A673 (cell line): ENCODE measurements at regions not wholly inside any gene's neighbourhood (a gene's known extent, or its start where the extent isn't known, plus 50 kb on each side); places are given as distances from the start of the nearest gene placed in this dataset.
A peak's percentile ranks its signal among the peaks of the same experiment; 100 is the strongest.

Experiments
- BruUV-seq: library from RNA; stranded (reverse); fragments of 400-500 nt; replicated peaks from 2 replicates; lab custom pipeline; 2021; lab: Mats Ljungman, UMichigan
- CTCF ChIA-PET: fragments of 300-600 bp; sonication (Branson Sonifier 250); formaldehyde crosslinking; loops from one replicate; lab custom pipeline; 2022; ENCODE audit warnings: antibody characterized with exemption; lab: Charles Lee
- POLR2A ChIA-PET: fragments of 300-600 bp; sonication (Branson Sonifier 250); formaldehyde crosslinking; loops from one replicate; lab custom pipeline; 2022; ENCODE audit warnings: antibody characterized with exemption; ENCODE audit not compliant: low non-redundant PET; lab: Charles Lee
- DNase-seq: peaks from one replicate; pipeline ENCODE4 v3.0.0-alpha.2; 2015; ENCODE audit warnings: low spot score
- H3K27ac ChIP-seq: fragments of 200-600 bp; sonication (generic); 2 replicates; pipeline ENCODE4 v1.5.1; 2016; ENCODE audit warnings: mixed run types, low read depth, mild to moderate bottlenecking, mixed read lengths, antibody characterized with exemption, low read length; ENCODE audit not compliant: poor library complexity, severe bottlenecking
- H3K27me3 ChIP-seq: fragments of 200-600 bp; sonication (generic); replicated peaks from 2 replicates; pipeline ENCODE4 v1.6.1; 2017; ENCODE audit warnings: mixed run types, low read depth, mild to moderate bottlenecking, mixed read lengths, antibody characterized with exemption, low read length; ENCODE audit not compliant: insufficient read depth, poor library complexity
- H3K36me3 ChIP-seq: fragments of 200-600 bp; sonication (generic); 2 replicates; pipeline ENCODE4 v1.6.1; 2016; ENCODE audit warnings: mixed run types, mild to moderate bottlenecking, mixed read lengths, antibody characterized with exemption, low read length; ENCODE audit not compliant: insufficient read depth, poor library complexity, severe bottlenecking
- H3K4me1 ChIP-seq: fragments of 200-600 bp; sonication (generic); 2 replicates; pipeline ENCODE4 v1.6.1; 2017; ENCODE audit warnings: mixed run types, mild to moderate bottlenecking, mixed read lengths, antibody characterized with exemption, low read length; ENCODE audit not compliant: insufficient read depth, poor library complexity, severe bottlenecking
- H3K4me3 ChIP-seq: fragments of 200-600 bp; sonication (generic); 2 replicates; pipeline ENCODE4 v1.5.1; 2016; ENCODE audit warnings: low read depth, mixed run types, mild to moderate bottlenecking, mixed read lengths, low read length; ENCODE audit not compliant: poor library complexity, severe bottlenecking
- H3K9me3 ChIP-seq: fragments of 200-600 bp; sonication (generic); 2 replicates; pipeline ENCODE4 v1.6.1; 2016; ENCODE audit warnings: mixed run types, low read depth, mild to moderate bottlenecking, mixed read lengths, antibody characterized with exemption, low read length; ENCODE audit not compliant: poor library complexity, severe bottlenecking
- CTCF ChIP-seq: fragments of 300-800, 200-600 bp; sonication (generic); conservative IDR thresholded peaks from 2 replicates; pipeline ENCODE4 v1.5.1; 2017; ENCODE audit warnings: low read depth, mild to moderate bottlenecking, antibody characterized with exemption, low read length, moderate library complexity, mixed read lengths
- EZH2 ChIP-seq: fragments of 200-600 bp; sonication (generic); IDR thresholded peaks from 2 replicates; pipeline ENCODE4 v1.6.1; 2017; ENCODE audit warnings: borderline replicate concordance, low read depth, mild to moderate bottlenecking, mixed read lengths, antibody characterized with exemption, low read length; ENCODE audit not compliant: poor library complexity, severe bottlenecking
- intact Hi-C: fragments of 100-400 bp; cut with micrococcal nuclease; formaldehyde crosslinking; loops from one replicate; pipeline ENCODE4 v1.10.0; 2022; ENCODE audit not compliant: unreplicated experiment

DNA sequence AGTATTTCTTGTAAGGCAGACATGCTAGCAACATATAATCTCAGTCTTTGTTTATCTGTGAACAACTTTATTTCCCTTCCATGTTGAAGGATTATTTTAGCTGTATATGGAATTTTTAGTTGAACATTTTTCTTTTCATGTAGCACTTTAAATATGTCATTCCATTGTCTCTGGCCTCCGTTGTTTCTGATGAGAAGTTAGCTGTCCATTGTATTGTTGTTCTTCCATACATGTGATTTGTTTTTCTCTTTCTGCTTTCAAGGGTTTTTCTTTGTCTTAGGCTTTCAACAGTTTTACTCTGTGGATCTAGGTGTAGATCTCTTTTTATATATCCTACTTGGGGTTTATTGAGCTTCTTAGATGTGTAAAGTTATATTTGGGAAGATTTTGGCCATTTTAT, 66.3 kb upstream of the COMTD1 start:
- TF ChIP-seq CTCF = no peak
- Histone ChIP-seq H3K9me3 (peaks cover 10% of the 10 kb centered on the region), H3K27ac (no peak overlapping the region), H3K4me3 (no peak overlapping the region), H3K27me3 (peaks cover 6% of the 10 kb centered on the region), H3K36me3 (no peaks in the 10 kb centered on the region), H3K4me1 (no peaks in the 10 kb centered on the region)
- intact Hi-C loops = no loop called here
- no TSS peak for BruUV-seq
- DNase-seq = no peak
- ChIA-PET CTCF (no interaction called here), POLR2A (no interaction called here)

- peaks cover 4% of the 10 kb centered on the region for H3K9me3 ChIP-seq
- BruUV-seq = no TSS peak
- peaks cover 49% of the 10 kb centered on the region for H3K27me3 ChIP-seq
- H3K27ac ChIP-seq = no peak overlapping the region
- TF ChIP-seq CTCF (no peak), EZH2 (no peak)
- no peak overlapping the region for H3K4me3 ChIP-seq
- POLR2A ChIA-PET = no interaction called here
- no peak for DNase-seq
- no peaks in the 10 kb centered on the region for H3K36me3 ChIP-seq
- H3K4me1 ChIP-seq = peaks cover 6% of the 10 kb centered on the region
- intact Hi-C loops = no loop called here
- CTCF ChIA-PET = no interaction called here
Measured at GRCh38 chr10:75297021-75297599, 61.4 kb upstream of the COMTD1 start.

GRCh38 chr10:75295868-75296441, 60.2 kb upstream of the COMTD1 start:
- no peak for TF ChIP-seq EZH2
- Histone ChIP-seq H3K27me3 (peaks cover 49% of the 10 kb centered on the region), H3K36me3 (no peaks in the 10 kb centered on the region), H3K9me3 (no peaks in the 10 kb centered on the region), H3K4me3 (peak overlapping the region; percentile 49), H3K27ac (no peak overlapping the region), H3K4me1 (peaks cover 6% of the 10 kb centered on the region)
- BruUV-seq = no TSS peak
- POLR2A ChIA-PET = no interaction called here
- DNase-seq = no peak
- intact Hi-C loops = no loop called here
- CTCF ChIA-PET = no interaction called here
